Ectodermal cell (in vitro differentiated cells): ENCODE measurements at regions not wholly inside any gene's neighbourhood (a gene's known extent, or its start where the extent isn't known, plus 50 kb on each side); places are given as distances from the start of the nearest gene placed in this dataset.
"Not testable (repeated sequence)": the region's sequence is repeated elsewhere in the genome, so short reads cannot be mapped to it uniquely, and the experiment has no call there.

Source experiments
- H3K27ac ChIP-seq: 2 replicates; pipeline ENCODE4 v1.7.0; 2013; ENCODE audit warnings: mild to moderate bottlenecking, low read depth, low read length; ENCODE audit not compliant: insufficient read depth, poor library complexity, severe bottlenecking
- H3K27me3 ChIP-seq: 2 replicates; pipeline ENCODE4 v1.7.0; 2013; ENCODE audit warnings: mild to moderate bottlenecking, low read length; ENCODE audit not compliant: insufficient read depth, control insufficient read depth, poor library complexity, severe bottlenecking
- H3K36me3 ChIP-seq: one replicate; pipeline ENCODE4 v1.7.0; 2013; ENCODE audit warnings: low read length; ENCODE audit not compliant: control insufficient read depth, insufficient read depth
- H3K4me1 ChIP-seq: one replicate; pipeline ENCODE4 v1.7.0; 2013; ENCODE audit warnings: low read length; ENCODE audit not compliant: control insufficient read depth, insufficient read depth
- H3K4me3 ChIP-seq: 2 replicates; pipeline ENCODE4 v1.7.0; 2013; ENCODE audit warnings: low read depth, low read length, control low read depth; ENCODE audit not compliant: insufficient read depth
- H3K9me3 ChIP-seq: 2 replicates; pipeline ENCODE4 v1.7.0; 2013; ENCODE audit warnings: mild to moderate bottlenecking, low read length, moderate library complexity; ENCODE audit not compliant: control insufficient read depth
- WGBS, 2 experiments: methylation state at CpG; one replicate each; pipeline ENCODE4 v1.1.7; 2013; ENCODE audit warnings: missing lambda C conversion rate in 2 of 2; 5-methylcytosine and 5-hydroxymethylcytosine counted together

DNA sequence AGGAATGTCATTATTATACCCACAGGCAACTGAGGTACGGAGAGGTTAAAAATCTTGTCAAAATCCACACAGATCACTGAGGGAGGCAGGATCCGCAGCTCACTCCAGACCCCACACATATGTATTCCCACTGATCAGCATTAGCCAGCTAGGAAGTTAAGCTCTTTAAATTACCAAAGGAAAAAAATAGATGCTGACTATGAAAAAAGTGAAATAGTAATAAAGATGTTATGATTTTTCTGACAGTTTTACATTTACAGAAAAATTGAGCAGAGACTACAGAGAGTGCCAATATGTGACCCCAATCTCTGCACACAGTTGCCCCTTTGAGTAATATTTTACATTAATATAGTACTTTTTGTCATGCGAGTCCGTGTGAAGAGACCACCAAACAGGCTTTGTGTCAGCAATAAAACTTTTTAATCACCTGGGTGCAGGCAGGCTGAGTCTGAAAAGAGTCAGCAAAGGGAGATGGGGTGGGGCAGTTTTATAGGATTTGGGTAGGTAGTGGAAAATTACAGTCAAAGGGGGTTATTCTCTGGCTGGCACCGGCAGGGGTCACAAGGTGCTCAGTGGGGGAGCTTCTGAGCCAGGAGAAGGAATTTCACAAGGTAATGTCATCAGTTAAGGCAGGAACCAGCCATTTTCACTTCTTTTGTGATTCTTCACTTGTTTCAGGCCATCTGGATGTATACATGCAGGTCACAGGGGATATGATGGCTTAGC, 61.9 kb upstream of the NAA35 start:
- not testable (repeated sequence) for H3K36me3 ChIP-seq, H3K27me3 ChIP-seq, H3K4me1 ChIP-seq, H3K9me3 ChIP-seq, H3K27ac ChIP-seq, H3K4me3 ChIP-seq
- WGBS, 2 experiments: 60 to 64% methylated on average over 5 of the region's 5 CpGs

GRCh38 chr9:85880507-85880906, 60.4 kb upstream of the NAA35 start:
- H3K27ac ChIP-seq, H3K4me3 ChIP-seq: not testable (repeated sequence)
- WGBS, 2 experiments: 90 to 96% methylated on average over 3 of the region's 3 CpGs

DNA sequence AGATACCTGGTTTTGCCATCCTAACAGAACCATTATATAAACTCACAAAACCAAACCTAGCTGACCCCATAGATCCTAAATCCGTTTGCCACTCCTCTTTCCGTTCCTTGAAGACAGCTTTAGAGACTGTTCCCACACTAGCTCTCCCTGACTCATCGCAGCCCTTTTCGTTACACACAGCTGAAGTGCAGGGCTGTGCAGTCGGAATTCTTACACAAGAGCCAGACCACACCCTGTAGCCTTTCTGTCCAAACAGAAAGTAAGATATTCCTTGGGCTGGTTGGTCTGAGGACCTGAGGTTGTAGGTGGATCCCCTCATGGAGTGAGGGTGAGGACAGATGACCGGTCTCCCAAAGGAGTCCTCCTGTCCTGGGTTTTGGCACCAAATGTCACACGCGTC, 56.7 kb upstream of the NAA35 start:
- H3K36me3 ChIP-seq: no peaks in the 10 kb centered on the region
- H3K27ac ChIP-seq: no peak overlapping the region
- 95 to 97% methylated on average over 8 of the region's 8 CpGs for WGBS, 2 experiments
- no peaks in the 10 kb centered on the region for H3K27me3 ChIP-seq
- no peaks in the 10 kb centered on the region for H3K4me1 ChIP-seq
- H3K4me3 ChIP-seq: no peak overlapping the region
- H3K9me3 ChIP-seq: no peaks in the 10 kb centered on the region

More at GRCh38 chr9:85880507-85880906, 60.4 kb upstream of the NAA35 start:
- not testable (repeated sequence) for H3K9me3 ChIP-seq, H3K27me3 ChIP-seq, H3K4me1 ChIP-seq, H3K36me3 ChIP-seq

GRCh38 chr9:85890962-85891361, 50.0 kb upstream of the NAA35 start:
- 100% methylated on average over 1 of the region's 1 CpG for WGBS, 2 experiments
- H3K36me3 ChIP-seq: no peaks in the 10 kb centered on the region
- H3K4me1 ChIP-seq: no peaks in the 10 kb centered on the region
- H3K4me3 ChIP-seq: no peak overlapping the region
- no peaks in the 10 kb centered on the region for H3K27me3 ChIP-seq
- H3K9me3 ChIP-seq: no peaks in the 10 kb centered on the region
- H3K27ac ChIP-seq: no peak overlapping the region
